ENCODE measurements at regions not wholly inside any gene's neighbourhood (a gene's known extent, or its start where the extent isn't known, plus 50 kb on each side); places are given as distances from the start of the nearest gene placed in this dataset.

DNA sequence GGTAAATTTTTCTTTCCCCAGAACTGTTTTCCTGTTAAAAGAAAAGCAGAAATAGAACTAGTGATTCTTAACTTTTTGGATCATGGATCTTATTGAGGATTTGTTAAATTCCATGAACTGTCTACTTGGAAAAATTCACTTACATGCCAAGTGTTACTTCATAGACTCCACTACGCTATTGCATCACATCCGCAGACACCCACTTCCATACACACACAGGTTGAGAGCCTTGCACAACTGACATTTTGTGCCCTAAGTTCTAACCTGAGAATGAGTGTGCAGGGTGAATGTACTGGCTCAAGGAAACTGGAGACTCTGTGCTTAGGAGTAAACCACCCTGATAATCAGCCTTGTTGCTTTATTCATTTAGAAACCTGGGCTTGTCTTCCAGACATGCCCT, 250.5 kb upstream of the EDA2R start:
- TF ChIP-seq SUZ12 (IDR thresholded peaks at IDR 0.05; ENCODE audit: extremely low read depth, insufficient read depth, insufficient read length) (no peak), ZNF274 (IDR thresholded peaks at IDR 0.05; ENCODE audit: low read depth, low read length) (no peak), YY1 (IDR thresholded peaks at IDR 0.05; ENCODE audit: insufficient read depth, insufficient read length) (no peak)
